ENCODE measurements at regions not wholly inside any gene's neighbourhood (a gene's known extent, or its start where the extent isn't known, plus 50 kb on each side); places are given as distances from the start of the nearest gene placed in this dataset.

DNA sequence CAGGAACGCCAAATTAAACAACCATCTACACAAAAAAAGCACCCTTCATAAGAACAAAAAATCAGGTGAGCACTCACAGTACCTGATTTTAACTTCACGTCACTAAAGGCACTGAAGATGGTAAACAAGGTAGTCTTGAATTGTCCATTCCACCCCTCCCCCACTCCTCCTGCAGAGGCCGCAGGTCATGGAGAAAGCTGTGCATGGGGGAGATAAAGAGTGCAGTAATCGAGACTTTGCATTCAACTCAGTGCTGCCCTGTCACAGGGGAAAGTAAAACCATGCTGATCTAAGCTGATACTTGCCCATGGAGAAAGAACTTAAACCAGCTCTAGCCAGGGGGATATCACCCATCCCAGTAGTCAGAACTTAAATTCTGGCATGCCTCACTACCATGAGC lies 61.4 kb upstream of the LRIF1 start:
- DNase-seq (ENCODE audit: low read depth) (no peak), FAIRE-seq (no peak)
- no peak overlapping the region for H3K27ac Mint-ChIP-seq (ENCODE audit: unreplicated experiment)
- H3K9me3 Mint-ChIP-seq (ENCODE audit: unreplicated experiment) = no peaks in the 10 kb centered on the region
- Histone ChIP-seq H3K27me3 (ENCODE audit: insufficient read depth, low read length) (no peaks in the 10 kb centered on the region), H3K9me3 (ENCODE audit: insufficient read depth, low read depth, low read length) (no peaks in the 10 kb centered on the region), H3K79me2 (ENCODE audit: insufficient read depth, low read length) (no peaks in the 10 kb centered on the region), H3K36me3 (ENCODE audit: insufficient read depth, low read length) (no peaks in the 10 kb centered on the region), H2AFZ (ENCODE audit: low read depth, low read length) (no peak overlapping the region), H3K9ac (ENCODE audit: low read length) (no peak overlapping the region), H3K27ac (ENCODE audit: low read depth, low read length) (no peak overlapping the region), H3K4me3 (ENCODE audit: insufficient read depth, low read depth, low read length) (no peak overlapping the region), H3K4me1 (ENCODE audit: insufficient read depth, low read length) (no peaks in the 10 kb centered on the region), H4K20me1 (ENCODE audit: insufficient read depth, low read length) (no peaks in the 10 kb centered on the region), H3K4me2 (ENCODE audit: low read length) (no peak overlapping the region)
- TF ChIP-seq, protein P1, sequence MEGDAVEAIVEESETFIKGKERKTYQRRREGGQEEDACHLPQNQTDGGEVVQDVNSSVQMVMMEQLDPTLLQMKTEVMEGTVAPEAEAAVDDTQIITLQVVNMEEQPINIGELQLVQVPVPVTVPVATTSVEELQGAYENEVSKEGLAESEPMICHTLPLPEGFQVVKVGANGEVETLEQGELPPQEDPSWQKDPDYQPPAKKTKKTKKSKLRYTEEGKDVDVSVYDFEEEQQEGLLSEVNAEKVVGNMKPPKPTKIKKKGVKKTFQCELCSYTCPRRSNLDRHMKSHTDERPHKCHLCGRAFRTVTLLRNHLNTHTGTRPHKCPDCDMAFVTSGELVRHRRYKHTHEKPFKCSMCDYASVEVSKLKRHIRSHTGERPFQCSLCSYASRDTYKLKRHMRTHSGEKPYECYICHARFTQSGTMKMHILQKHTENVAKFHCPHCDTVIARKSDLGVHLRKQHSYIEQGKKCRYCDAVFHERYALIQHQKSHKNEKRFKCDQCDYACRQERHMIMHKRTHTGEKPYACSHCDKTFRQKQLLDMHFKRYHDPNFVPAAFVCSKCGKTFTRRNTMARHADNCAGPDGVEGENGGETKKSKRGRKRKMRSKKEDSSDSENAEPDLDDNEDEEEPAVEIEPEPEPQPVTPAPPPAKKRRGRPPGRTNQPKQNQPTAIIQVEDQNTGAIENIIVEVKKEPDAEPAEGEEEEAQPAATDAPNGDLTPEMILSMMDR (IDR thresholded peaks at IDR 0.05; ENCODE audit: insufficient read depth, low read depth, low read length) = no peak
- no peak for TF ChIP-seq EZH2 (IDR thresholded peaks at IDR 0.05; ENCODE audit: insufficient read depth, low read length)
- peaks cover 12% of the 10 kb centered on the region for H3K4me1 Mint-ChIP-seq (ENCODE audit: low read depth, unreplicated experiment)
- H3K4me3 Mint-ChIP-seq (ENCODE audit: unreplicated experiment) = no peak overlapping the region
- peaks cover 5% of the 10 kb centered on the region for H3K27me3 Mint-ChIP-seq (ENCODE audit: low read depth, unreplicated experiment)
- no peaks in the 10 kb centered on the region for H3K36me3 Mint-ChIP-seq (ENCODE audit: low read depth, unreplicated experiment)

DNA sequence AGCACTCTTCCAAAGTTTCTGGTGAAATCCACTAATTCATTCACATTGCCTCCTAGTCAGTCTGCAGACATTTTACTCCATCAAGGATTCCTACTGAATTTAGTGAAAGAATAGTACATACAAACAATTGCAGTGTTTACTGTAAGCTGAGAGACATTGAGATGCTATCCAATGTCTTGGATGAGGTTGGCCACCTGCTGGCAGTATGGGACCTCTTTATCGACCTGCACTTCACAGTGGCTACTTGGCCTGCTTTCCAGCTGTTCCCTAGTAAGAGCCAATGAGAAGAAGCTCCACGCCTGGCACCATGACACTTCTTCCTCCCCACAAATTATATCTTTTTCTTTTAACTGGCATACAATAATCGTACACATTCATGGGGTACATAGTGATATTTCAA lies 51.5 kb upstream of the LRIF1 start:
- H3K36me3 ChIP-seq (ENCODE audit: insufficient read depth, low read length) = no peaks in the 10 kb centered on the region
- H3K4me2 ChIP-seq (ENCODE audit: low read length) = no peak overlapping the region
- Mint-ChIP-seq H3K36me3 (ENCODE audit: low read depth, unreplicated experiment) (no peaks in the 10 kb centered on the region), H3K9me3 (ENCODE audit: unreplicated experiment) (peaks cover 5% of the 10 kb centered on the region), H3K27me3 (ENCODE audit: low read depth, unreplicated experiment) (no peaks in the 10 kb centered on the region), H3K27ac (ENCODE audit: unreplicated experiment) (no peak overlapping the region), H3K4me3 (ENCODE audit: unreplicated experiment) (no peak overlapping the region), H3K4me1 (ENCODE audit: low read depth, unreplicated experiment) (no peaks in the 10 kb centered on the region)
- peaks cover 2% of the 10 kb centered on the region for H3K9me3 ChIP-seq (ENCODE audit: insufficient read depth, low read depth, low read length)
- FAIRE-seq = no peak
- TF ChIP-seq EZH2 (IDR thresholded peaks at IDR 0.05; ENCODE audit: insufficient read depth, low read length) = no peak
- TF ChIP-seq, protein P1 (IDR thresholded peaks at IDR 0.05; ENCODE audit: insufficient read depth, low read depth, low read length) = no peak
- no peak for DNase-seq (ENCODE audit: low read depth)
- no peaks in the 10 kb centered on the region for H3K27me3 ChIP-seq (ENCODE audit: insufficient read depth, low read length)
- no peak overlapping the region for H3K4me3 ChIP-seq (ENCODE audit: insufficient read depth, low read depth, low read length)
- H3K9ac ChIP-seq (ENCODE audit: low read length) = no peak overlapping the region
- no peaks in the 10 kb centered on the region for H3K79me2 ChIP-seq (ENCODE audit: insufficient read depth, low read length)
- no peaks in the 10 kb centered on the region for H3K4me1 ChIP-seq (ENCODE audit: insufficient read depth, low read length)
- no peaks in the 10 kb centered on the region for H4K20me1 ChIP-seq (ENCODE audit: insufficient read depth, low read length)
- H2AFZ ChIP-seq (ENCODE audit: low read depth, low read length) = no peak overlapping the region
- H3K27ac ChIP-seq (ENCODE audit: low read depth, low read length) = no peak overlapping the region

Data from astrocyte (in vitro differentiated cells and primary cell).